Activated CD8-positive, alpha-beta memory T cell treated with anti-CD3 and anti-CD28 coated beads, Interleukin-2, amount 50 U/mL, for 1 hour (primary cell): ENCODE measurements at regions not wholly inside any gene's neighbourhood (a gene's known extent, or its start where the extent isn't known, plus 50 kb on each side); places are given as distances from the start of the nearest gene placed in this dataset.

Experiments
- DNase-seq: peaks from one replicate; pipeline ENCODE4 v3.0.0-alpha.2; 2020; ENCODE audit errors: extremely low read depth

- DNase-seq, result no peak
Measured at GRCh38 chr5:86780018-86780417, 162.3 kb downstream of the COX7C start.

GRCh38 chr5:86786955-86787354, 169.2 kb downstream of the COX7C start:
- DNase-seq, result no peak

GRCh38 chr5:86795659-86796058, 177.9 kb downstream of the COX7C start:
- DNase-seq, result no peak

DNA sequence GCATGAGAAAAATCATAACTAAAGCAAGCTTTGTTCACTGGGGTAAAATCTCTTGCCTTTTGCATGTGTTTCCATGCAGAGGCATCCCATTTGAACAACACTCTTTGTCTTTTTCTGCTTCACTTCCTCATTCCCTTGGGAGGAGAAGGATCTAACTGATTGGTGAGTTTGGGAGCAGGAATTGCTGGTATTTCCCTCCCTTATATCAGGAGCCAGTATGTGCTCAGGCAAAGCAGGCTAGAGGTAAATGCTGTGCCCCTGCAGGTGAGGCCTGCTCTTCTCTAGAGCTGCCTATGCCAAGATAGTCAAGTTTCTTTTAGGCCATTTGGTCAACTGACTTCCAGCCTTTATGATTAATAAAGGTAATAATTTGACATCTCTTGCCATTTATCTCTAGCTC, 179.9 kb downstream of the COX7C start:
- DNase-seq, result no peak

GRCh38 chr5:86806206-86806605, 188.5 kb downstream of the COX7C start:
- no peak for DNase-seq

GRCh38 chr5:86807046-86808031, 189.6 kb downstream of the COX7C start:
- DNase-seq, result no peak

- DNase-seq, result no peak
Measured at GRCh38 chr5:86814315-86814714, 196.6 kb downstream of the COX7C start.

DNA sequence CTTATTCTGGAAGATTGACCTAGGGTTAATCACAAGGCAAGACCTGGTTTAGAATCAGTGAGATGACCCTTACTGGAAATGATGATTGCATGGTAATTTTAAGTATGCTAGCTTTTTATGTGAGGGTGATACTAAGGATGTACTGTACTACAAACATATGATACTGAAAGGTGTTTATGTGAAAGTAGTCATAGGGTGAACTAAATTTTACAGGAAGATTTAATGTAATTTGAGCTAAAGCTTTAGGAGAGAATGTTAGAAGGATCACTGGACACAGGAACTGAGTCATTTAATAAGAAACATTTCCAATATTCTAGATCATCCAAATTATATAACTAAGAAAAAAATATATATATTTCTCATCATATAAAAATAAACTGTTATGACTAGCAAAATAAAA, 197.2 kb downstream of the COX7C start:
- DNase-seq, result no peak

DNA sequence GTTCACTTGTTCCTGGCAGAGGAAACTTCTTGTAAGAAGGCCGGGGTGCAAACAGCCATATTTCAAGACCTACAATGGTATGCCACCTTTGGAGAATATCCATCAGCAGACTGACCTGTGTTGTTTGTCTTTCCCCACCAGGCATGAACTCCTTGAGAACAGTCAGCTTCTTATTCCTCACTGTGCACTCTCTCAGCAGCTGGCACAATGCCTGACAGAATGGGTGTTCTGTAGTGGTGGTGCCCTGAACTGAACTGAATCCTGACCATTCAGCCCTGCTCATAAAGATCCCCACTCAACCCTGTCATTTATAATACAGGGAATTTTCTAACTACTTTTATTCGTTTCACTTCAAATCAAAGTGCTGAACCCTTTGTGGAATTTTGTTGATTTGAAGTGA, 206.9 kb downstream of the COX7C start:
- no peak for DNase-seq

- no peak for DNase-seq
Measured at GRCh38 chr5:86831128-86831527, 213.4 kb downstream of the COX7C start.

DNA sequence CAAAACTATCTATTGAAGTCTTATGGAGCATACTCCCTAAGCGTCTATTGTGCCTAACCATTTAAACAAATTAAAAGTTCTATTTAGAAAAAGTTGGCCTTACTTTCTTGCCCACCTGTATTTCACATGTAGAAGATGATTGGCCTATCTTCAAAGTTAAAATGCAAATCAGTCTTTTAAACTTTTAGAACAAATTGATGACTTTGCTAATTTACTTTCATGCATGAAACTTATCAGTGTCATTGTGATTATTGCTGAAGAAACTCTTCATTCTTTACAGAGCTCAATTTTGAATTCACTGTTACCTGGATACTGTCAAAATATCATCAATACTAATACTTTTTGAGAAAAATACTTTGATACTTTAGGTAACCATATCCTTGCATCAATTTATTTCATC, 216.1 kb downstream of the COX7C start:
- DNase-seq, result no peak

DNA sequence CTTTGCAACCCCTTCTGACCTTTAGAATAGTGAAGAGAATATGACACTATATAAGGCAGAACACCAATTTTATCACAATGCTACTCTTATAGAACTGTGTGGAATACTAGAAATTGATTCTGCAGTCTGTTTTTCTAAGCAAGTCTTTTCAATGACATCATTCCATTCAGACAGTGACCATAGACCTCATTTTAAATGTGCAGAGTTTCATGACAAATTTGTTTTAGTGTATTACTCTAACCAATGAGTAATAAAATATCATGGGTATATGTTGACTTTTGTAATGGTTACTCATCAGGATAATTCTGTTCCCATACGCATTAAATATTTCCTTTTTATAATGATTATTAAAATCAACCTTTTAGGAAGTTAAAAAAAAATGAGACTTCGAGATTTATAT, 219.9 kb downstream of the COX7C start:
- DNase-seq, result no peak

DNA sequence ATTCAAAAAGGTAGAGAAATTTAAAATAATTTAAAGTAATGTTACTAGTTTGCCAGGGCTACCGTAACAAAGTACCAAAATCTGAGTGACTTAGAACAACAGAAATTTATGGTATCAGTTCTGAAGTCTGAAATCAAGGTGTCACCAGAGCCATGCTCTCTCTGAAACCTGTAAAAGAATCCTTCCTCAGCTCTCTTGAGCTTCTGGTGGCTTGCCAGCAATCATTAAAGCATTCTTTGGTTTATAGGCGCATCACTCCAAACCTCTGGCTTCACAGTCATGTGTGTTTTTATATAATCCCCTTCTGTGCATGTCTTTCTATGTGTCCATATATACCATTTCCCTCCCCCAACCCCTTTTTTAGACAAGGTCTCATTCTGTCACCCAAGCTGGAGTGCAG, 220.3 kb downstream of the COX7C start:
- DNase-seq, result no peak

GRCh38 chr5:86841000-86841644, 223.4 kb downstream of the COX7C start:
- no peak for DNase-seq

- no peak for DNase-seq
Measured at GRCh38 chr5:86858442-86858841, 240.7 kb downstream of the COX7C start.

DNA sequence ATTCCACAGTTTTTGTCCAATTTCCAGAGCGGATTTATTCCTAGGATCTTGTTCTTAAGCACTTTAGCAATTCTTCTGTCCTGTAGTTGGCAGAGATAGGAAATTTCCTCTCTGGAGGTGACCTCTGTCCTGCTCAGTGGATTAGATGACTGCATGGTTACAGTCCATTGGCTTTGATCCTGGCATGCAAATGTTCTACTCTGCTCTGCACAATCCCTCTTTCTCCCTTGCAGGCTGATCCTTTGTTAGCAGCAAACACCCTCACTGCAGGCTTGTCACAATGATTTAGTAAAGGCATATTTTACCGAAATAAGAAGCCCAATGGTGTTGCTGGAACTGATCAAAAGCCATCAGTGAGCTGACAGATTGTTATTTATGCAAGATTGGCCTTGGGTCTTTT, 243.8 kb downstream of the COX7C start:
- DNase-seq, result no peak

- no peak for DNase-seq
Measured at GRCh38 chr5:86862093-86862492, 244.4 kb downstream of the COX7C start.

DNA sequence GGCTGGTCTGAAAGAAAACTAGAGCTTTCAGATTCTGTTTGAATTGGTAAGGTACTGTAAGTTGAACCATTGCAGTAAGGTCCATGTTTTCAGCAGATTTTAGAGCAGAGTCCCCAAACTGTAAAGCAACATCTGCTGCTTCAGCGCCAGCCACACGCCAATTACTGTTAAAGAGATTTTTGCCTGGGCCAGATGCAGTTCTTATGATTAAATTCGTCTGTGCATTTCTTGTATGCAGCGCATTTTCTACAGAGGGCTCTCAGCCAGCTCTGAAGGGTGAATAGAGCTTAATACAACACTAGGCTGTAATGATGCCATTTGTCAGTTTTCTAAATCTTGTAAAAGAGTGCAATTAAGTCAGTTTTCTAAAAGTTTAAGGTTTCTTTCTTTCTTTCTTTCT, 246.3 kb downstream of the COX7C start:
- no peak for DNase-seq

GRCh38 chr5:86865256-86865785, 247.6 kb downstream of the COX7C start:
- DNase-seq, result no peak

DNA sequence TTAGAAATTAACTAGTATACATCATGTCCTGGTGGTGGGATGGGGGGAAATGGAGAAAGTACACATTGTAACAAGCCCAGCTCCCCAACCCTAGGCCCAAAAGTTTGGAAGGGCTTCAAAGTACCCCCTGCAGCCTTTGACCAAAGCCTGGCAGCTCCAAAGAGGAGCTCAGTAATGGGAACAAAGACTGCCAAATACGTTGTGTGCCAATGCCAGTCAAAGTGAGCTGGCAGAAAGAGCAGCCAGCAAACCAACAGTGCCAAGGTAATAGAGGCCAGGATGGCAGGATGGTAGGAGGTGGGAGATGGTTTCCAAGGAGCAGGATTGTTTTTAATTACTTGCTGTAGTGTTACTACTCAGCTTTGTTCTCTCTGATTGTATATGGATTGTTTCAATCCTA, 248.3 kb downstream of the COX7C start:
- DNase-seq, result no peak

DNA sequence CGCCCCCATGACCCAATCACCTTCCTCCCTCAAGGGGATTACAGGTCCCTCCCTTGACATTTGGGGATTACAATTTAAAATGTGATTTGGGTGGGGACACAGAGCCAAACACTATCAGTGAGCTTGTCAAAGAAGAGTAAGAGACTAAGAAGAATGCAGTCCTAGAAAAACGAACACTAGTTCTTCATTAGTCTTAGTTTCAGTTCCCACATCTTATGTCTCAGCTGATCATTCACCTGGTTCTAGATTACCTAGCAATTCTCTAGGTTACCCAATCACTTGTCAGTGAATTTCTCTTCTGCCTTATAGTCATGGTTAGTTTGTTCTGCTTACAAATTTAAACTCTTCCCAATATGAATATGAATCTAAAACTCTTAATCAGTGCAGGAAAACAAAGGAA, 251.5 kb downstream of the COX7C start:
- DNase-seq, result no peak

- no peak for DNase-seq
Measured at GRCh38 chr5:86875539-86875938, 257.8 kb downstream of the COX7C start.

DNA sequence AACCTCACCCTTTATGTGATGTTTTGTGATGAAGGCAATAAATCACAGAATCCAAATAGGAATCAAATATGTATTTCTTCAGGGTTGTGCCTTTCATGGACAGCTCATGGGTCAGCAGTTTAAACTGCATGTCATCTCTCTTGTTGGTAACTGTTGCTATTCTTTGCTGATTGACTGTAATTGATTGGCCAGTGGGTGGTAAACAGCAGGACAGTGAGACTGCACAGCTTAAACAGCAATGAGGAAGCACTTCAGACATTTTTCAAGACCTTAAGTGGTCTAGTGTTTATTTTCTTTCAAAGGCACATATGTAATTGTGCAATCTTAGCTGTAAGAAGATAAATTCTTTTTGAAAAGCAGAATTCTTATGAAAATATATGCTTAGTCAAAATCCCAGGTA, 260.5 kb downstream of the COX7C start:
- DNase-seq, result no peak
